ENCODE measurements at regions not wholly inside any gene's neighbourhood (a gene's known extent, or its start where the extent isn't known, plus 50 kb on each side); places are given as distances from the start of the nearest gene placed in this dataset.
"Not testable (repeated sequence)": the region's sequence is repeated elsewhere in the genome, so short reads cannot be mapped to it uniquely, and the experiment has no call there.

DNA sequence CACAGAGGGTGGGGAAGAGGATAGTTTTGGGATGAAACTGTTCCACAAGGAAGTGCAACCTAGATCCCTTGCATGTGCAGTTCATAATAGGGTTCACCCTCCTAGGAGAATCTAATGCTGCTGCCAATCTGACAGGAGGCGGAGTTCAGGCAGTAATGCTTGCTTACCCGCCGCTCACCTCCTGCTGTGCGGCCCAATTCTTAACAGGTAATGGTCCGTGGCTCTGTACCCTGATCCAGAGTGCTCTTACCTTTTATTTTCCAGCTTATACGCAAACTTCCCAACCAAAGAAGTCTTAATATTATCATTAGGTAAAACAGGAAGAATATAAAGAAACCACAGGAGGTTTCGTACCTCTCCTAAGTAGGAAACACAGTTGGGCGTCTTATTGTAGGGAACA is 82.7 kb upstream of the CD302 start:
- DNase-seq (ENCODE audit: low spot score) = no peak
- TF ChIP-seq, protein P1, sequence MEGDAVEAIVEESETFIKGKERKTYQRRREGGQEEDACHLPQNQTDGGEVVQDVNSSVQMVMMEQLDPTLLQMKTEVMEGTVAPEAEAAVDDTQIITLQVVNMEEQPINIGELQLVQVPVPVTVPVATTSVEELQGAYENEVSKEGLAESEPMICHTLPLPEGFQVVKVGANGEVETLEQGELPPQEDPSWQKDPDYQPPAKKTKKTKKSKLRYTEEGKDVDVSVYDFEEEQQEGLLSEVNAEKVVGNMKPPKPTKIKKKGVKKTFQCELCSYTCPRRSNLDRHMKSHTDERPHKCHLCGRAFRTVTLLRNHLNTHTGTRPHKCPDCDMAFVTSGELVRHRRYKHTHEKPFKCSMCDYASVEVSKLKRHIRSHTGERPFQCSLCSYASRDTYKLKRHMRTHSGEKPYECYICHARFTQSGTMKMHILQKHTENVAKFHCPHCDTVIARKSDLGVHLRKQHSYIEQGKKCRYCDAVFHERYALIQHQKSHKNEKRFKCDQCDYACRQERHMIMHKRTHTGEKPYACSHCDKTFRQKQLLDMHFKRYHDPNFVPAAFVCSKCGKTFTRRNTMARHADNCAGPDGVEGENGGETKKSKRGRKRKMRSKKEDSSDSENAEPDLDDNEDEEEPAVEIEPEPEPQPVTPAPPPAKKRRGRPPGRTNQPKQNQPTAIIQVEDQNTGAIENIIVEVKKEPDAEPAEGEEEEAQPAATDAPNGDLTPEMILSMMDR (IDR thresholded peaks at IDR 0.05; ENCODE audit: extremely low read depth, missing control alignments) = no peak

DNA sequence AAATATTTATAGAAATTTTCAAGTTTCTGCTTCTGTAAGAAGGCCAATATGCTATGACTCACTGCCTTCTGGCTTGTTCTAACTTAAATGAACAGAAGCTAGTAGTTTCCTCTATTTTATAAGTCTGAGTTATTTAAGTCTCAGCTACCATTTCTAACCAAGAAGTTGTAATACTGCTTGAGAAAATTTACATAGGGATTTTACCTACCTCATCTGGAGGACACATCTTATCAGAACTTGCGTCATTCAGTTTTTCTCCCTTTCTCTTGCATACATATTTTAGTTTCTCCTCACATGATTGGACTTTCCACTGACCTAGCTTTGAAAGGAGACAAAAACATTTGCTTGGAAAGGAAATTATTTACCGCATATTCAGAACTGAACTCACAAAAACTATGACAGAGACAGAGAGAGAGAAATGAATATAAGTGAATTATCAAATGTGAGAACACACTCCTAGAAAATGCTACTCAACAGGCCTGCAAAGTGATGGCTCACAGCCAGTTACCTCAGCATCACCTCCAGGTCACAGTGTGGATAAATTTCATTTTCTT is 81.1 kb upstream of the CD302 start:
- TF ChIP-seq, protein P1 (IDR thresholded peaks at IDR 0.05; ENCODE audit: extremely low read depth, missing control alignments) = no peak
- DNase-seq (ENCODE audit: low spot score) = peak; percentile 53

DNA sequence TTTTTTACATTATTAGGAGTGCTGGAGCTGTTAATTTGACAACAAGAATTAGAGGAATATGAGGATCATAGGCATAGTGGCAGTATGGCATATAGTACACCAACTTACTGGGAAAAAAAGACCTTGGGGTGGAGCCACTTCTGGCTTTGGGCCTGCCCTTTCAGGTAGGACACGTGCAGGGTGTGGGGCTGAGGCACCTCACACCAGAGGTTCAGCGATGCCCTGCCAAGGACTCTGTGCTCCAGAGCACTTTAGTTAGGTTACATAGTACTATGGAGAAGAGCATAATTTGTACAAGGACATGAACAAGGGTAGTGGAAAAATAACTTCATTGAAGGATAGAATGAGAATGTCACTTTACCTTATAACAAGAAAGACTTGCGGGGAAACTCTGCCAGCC is 77.1 kb upstream of the CD302 start:
- no peak for DNase-seq (ENCODE audit: low spot score)
- TF ChIP-seq, protein P1 (IDR thresholded peaks at IDR 0.05; ENCODE audit: extremely low read depth, missing control alignments) = no peak

DNA sequence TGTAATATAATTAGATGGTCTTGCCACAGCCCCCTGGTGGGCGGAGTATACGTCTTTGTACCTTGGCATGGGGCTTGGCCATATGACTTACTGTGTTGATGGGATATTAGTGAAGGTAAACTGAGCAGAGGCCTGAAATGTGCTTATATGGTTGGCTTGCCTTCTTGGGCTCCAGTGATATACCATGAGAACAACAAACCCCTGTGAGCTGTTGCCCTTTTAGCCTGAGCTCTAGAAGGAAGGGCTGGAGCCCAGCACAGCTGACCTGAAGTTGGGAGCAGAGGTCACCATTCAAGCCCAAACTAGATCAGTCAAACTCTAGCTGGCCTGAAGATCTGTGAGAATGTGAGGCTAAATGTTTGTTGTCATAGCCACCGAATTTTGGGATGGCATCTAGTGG is 75.2 kb upstream of the CD302 start:
- TF ChIP-seq, protein P1 (IDR thresholded peaks at IDR 0.05; ENCODE audit: extremely low read depth, missing control alignments) = no peak
- no peak for DNase-seq (ENCODE audit: low spot score)

DNA sequence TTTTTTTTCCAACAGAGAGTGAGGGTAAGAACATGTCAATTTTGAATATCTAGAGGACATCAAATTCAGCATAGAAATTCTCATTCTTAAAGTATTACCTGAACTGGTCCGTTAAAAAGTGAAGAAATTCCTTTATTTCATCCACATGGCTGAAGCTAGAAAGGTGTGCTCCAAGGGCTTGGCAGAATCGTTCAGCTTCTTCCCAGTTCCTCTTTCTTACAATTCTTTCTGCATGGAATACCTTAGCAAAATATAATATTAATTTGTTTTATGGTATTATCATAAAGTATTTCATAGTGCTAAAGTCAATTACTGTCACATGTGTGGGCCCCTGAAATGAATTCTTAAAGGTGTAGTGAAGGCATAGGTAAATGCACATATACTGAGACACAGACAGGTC is 74.3 kb upstream of the CD302 start:
- DNase-seq (ENCODE audit: low spot score) = no peak
- TF ChIP-seq, protein P1 (IDR thresholded peaks at IDR 0.05; ENCODE audit: extremely low read depth, missing control alignments) = no peak

DNA sequence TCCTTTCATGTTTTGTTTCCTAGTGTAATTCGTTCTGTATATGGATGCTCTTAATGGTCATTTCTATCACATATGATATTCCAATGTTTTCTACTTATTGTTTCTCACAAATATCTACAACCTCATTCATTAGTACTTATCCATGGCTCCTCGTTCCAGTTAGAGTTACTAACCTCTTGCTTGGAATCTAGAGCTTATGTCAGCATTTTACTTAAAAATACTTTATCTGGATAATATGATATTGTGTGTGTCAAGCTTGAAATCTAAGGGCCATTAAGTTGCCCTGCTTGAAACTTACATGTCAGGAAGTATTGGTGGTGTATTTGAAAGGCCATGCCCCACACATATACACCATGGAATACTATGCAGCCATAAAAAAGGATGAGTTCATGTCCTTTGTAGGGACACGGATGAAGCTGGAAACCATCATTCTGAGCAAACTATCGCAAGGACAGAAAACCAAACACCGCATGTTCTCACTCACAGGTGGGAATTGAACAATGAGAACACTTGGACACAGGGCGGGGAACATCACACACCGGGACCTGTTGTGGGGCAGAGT is 70.7 kb upstream of the CD302 start:
- not testable (repeated sequence) for DNase-seq (ENCODE audit: low spot score)

DNA sequence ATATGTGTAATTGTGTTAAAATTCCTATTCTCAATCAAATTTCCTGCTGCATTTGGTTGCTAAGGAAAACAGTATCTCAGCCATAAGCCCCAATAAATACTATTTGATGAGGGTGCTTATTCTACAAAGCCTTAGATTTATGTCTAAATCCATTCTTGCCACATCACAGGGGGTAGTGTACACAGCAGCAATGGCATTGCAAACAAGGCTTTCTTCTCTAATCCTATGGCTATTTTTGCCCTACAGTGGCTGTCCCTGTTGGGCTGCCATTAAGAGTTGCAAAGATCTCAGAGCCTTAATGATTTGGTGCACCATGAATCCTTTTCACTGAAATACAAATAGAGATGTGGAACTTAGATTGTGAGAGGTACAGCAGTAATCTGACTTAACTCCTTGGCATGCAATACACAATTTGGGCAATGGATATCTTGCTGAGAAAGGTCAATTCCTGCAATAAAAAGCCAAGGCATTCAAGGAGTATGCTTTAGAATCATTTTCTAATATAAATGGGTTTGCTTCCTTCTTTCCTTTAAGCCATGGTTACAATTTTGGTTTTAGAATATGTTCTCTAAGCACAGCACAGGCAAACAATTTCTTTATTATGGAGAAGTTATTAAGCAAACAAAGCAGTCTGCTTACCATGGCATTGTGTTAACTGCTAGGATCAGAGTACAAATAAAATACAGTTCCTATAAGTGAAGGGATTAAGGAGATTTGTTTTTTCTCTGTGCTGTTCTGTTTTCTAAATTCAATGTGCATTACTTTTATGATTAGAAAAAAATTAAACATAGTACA is 69.8 kb upstream of the CD302 start:
- DNase-seq (ENCODE audit: low spot score) = no peak
- TF ChIP-seq, protein P1 (IDR thresholded peaks at IDR 0.05; ENCODE audit: extremely low read depth, missing control alignments) = no peak
